SU-DHL-6 (cell line): ENCODE measurements at regions not wholly inside any gene's neighbourhood (a gene's known extent, or its start where the extent isn't known, plus 50 kb on each side); places are given as distances from the start of the nearest gene placed in this dataset.

Experiments
- H2AFZ ChIP-seq: fragments of 200-600 bp; sonication (generic); 2 replicates; pipeline ENCODE4 v1.6.1; 2014; ENCODE audit warnings: low read depth, mild to moderate bottlenecking, moderate library complexity, mixed read lengths, antibody characterized with exemption, low read length; ENCODE audit not compliant: severe bottlenecking
- H3F3A ChIP-seq: fragments of 200-600 bp; shearing (Covaris generic); 2 replicates; pipeline ENCODE4 v1.6.0; 2016; ENCODE audit warnings: antibody characterized with exemption, mild to moderate bottlenecking; ENCODE audit not compliant: insufficient read depth
- H3K27ac ChIP-seq: fragments of 200-600 bp; sonication (generic); 2 replicates; pipeline ENCODE4 v1.5.1; 2016; ENCODE audit warnings: low read depth, mild to moderate bottlenecking, low read length, moderate library complexity, mixed read lengths
- H3K27me3 ChIP-seq: fragments of 200-600 bp; sonication (generic), shearing (Covaris generic); 2 replicates; pipeline ENCODE4 v1.6.0; 2014; ENCODE audit warnings: mild to moderate bottlenecking, low read length
- H3K36me3 ChIP-seq: fragments of 200-600 bp; sonication (generic); 2 replicates; pipeline ENCODE4 v1.6.1; 2014; ENCODE audit warnings: mild to moderate bottlenecking, low read length, mixed read lengths
- H3K4me2 ChIP-seq: fragments of 300-600, 200-600 bp; shearing (Covaris generic), sonication (generic); 2 replicates; pipeline ENCODE4 v1.6.0; 2014; ENCODE audit warnings: low read length, low read depth, mild to moderate bottlenecking; ENCODE audit not compliant: poor library complexity, severe bottlenecking
- H3K4me3 ChIP-seq: fragments of 200-600 bp; sonication (generic); 2 replicates; pipeline ENCODE4 v1.5.1; 2014; ENCODE audit warnings: antibody characterized with exemption, low read length, mild to moderate bottlenecking, mixed read lengths; ENCODE audit not compliant: insufficient read depth, poor library complexity, severe bottlenecking
- H3K79me2 ChIP-seq: fragments of 200-600 bp; sonication (generic); 2 replicates; pipeline ENCODE4 v1.6.1; 2014; ENCODE audit warnings: mild to moderate bottlenecking, low read length, moderate library complexity; ENCODE audit not compliant: insufficient read depth
- H3K9ac ChIP-seq: fragments of 200-600 bp; sonication (generic); 2 replicates; pipeline ENCODE4 v1.7.0; 2014; ENCODE audit warnings: mild to moderate bottlenecking, low read length
- H3K9me2 ChIP-seq: fragments of 200-600 bp; sonication (generic); replicated peaks from 2 replicates; pipeline ENCODE4 v1.6.1; 2014; ENCODE audit warnings: low read length; ENCODE audit not compliant: insufficient read depth
- H3K9me3 ChIP-seq: fragments of 200-600 bp; sonication (generic); 2 replicates; pipeline ENCODE4 v1.6.1; 2014; ENCODE audit warnings: low read length, mixed read lengths; ENCODE audit not compliant: insufficient read depth
- H4K20me1 ChIP-seq: fragments of 200-600 bp; sonication (generic); 2 replicates; pipeline ENCODE4 v1.6.1; 2014; ENCODE audit warnings: low read depth, mild to moderate bottlenecking, antibody characterized with exemption, low read length, moderate library complexity, mixed read lengths
- CTCF ChIP-seq: fragments of 200-600 bp; sonication (generic); IDR thresholded peaks from one replicate; pipeline ENCODE4 v1.5.1; 2017; ENCODE audit warnings: antibody characterized with exemption, mild to moderate bottlenecking, low read length, moderate library complexity; ENCODE audit not compliant: insufficient read depth, poor library complexity, severe bottlenecking
- EZH2phosphoT487 ChIP-seq: fragments of 200-600 bp; sonication (generic), shearing (Covaris generic); conservative IDR thresholded peaks from 2 replicates; pipeline ENCODE4 v1.6.1; 2018; ENCODE audit warnings: mild to moderate bottlenecking, antibody characterized with exemption, low read length, moderate library complexity, mixed read lengths

DNA sequence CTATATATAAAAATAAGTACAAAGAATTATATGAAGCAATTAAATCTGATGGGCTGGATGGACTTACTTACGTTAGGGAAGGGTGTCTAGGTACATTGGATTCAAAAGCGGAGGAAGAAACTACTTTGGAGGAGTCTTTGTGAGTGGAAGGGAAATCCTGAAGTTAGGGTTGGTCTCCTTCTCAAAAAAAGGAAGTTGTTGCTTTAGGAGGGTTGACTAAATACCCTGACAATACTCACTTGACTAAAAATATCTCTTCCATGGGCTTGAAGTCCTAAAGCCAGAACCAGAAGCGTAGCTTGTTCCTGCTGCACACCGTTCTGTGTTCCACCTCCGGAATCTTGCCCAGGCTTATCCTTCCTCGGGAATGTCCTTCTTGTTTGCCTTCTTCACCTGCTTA is 143.3 kb upstream of the ZEB2 start:
- H3K9me3 ChIP-seq = no peaks in the 10 kb centered on the region
- H3K9me2 ChIP-seq = no peaks in the 10 kb centered on the region
- no peak overlapping the region for H3K4me3 ChIP-seq
- H3F3A ChIP-seq = no peaks in the 10 kb centered on the region
- no peaks in the 10 kb centered on the region for H3K27me3 ChIP-seq
- no peaks in the 10 kb centered on the region for H3K36me3 ChIP-seq
- no peak overlapping the region for H3K9ac ChIP-seq
- H3K27ac ChIP-seq = no peak overlapping the region
- no peaks in the 10 kb centered on the region for H3K79me2 ChIP-seq
- no peak overlapping the region for H2AFZ ChIP-seq
- no peak for TF ChIP-seq EZH2phosphoT487
- no peak for TF ChIP-seq CTCF
- no peak overlapping the region for H3K4me2 ChIP-seq
- no peaks in the 10 kb centered on the region for H4K20me1 ChIP-seq

DNA sequence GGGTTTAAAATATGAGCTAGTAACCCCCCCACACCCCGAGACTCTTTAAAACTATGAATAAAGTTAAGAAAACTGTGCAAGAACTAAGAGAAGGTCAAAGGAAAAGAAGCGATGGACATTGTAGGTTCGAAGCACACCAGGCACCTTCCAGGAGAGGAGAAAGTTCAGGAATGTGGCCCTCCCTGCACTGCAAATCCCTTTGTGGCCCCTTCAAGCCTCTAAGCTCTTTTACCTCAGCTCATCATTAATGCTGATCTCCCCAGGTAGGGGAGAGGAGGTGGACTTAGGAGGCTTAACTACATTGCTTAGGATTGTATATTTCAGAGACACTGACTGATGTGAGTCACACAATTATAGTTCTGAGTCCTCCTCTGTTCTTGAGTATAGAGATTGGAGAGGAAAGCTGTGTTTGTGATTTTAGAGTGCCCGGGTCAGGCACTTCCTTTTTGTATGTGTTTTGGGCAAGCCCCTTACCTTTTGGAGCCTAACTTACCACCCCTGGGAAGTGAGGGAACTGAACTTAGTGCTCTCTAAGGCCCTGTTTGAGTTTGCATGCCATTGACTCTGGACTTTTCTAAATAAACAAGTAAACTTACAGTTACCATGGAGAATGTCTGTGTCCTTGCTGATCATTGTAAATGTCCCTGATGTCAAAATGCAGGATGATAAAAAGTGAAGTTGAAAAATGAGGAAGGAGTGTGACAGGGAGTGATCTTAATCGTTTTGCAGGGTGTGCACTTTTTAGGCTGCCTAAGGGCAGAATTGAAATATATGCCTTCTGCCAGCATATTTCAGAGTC is 140.8 kb upstream of the ZEB2 start:
- Histone ChIP-seq H3K4me2 (no peak overlapping the region), H2AFZ (no peak overlapping the region), H4K20me1 (no peaks in the 10 kb centered on the region), H3K9me2 (no peaks in the 10 kb centered on the region), H3F3A (no peaks in the 10 kb centered on the region), H3K9me3 (no peaks in the 10 kb centered on the region), H3K27ac (no peak overlapping the region), H3K4me3 (no peak overlapping the region), H3K9ac (no peak overlapping the region), H3K27me3 (no peaks in the 10 kb centered on the region), H3K79me2 (no peaks in the 10 kb centered on the region), H3K36me3 (no peaks in the 10 kb centered on the region)
- TF ChIP-seq CTCF = no peak
- TF ChIP-seq EZH2phosphoT487 = no peak

DNA sequence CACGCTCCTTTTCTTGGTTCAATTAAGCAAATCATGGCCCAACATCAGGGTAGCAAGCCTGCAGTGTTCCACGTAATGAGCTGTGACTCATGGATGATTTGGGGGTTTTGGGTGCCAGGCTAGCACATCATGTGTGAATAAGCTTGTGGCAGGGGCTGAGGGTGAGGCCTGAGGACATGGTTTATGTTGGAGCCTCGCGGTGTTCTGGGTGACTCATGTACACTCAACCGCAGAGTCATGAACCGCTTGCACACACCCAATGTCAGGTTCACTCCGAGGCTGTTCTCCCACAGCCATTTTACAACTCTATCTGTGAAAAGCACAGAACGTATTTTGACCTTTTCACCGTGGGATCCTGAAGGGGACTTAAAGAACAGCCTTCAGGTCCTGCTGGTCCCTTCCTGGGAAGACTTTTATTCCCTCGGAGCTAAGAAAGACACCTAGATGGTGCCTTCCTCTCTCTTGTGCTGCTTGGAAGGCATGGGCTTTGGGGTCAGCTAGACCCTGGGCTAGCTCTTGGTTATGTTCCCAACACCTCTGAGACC is 139.9 kb upstream of the ZEB2 start:
- Histone ChIP-seq H3K4me3 (no peak overlapping the region), H3K4me2 (no peak overlapping the region), H2AFZ (no peak overlapping the region), H3K79me2 (no peaks in the 10 kb centered on the region), H3F3A (no peaks in the 10 kb centered on the region), H3K9ac (no peak overlapping the region), H3K27ac (no peak overlapping the region), H3K27me3 (no peaks in the 10 kb centered on the region), H4K20me1 (no peaks in the 10 kb centered on the region), H3K9me3 (no peaks in the 10 kb centered on the region), H3K36me3 (no peaks in the 10 kb centered on the region), H3K9me2 (no peaks in the 10 kb centered on the region)
- TF ChIP-seq CTCF = no peak
- no peak for TF ChIP-seq EZH2phosphoT487
